ENCODE measurements at regions not wholly inside any gene's neighbourhood (a gene's known extent, or its start where the extent isn't known, plus 50 kb on each side); places are given as distances from the start of the nearest gene placed in this dataset.

- no peak overlapping the region for H3K4me3 ChIP-seq (ENCODE audit: low read length)
- WGBS (ENCODE audit: insufficient coverage, insufficient read length), result no CpG with 5 or more reads among the region's 7 CpGs
- no peaks in the 10 kb centered on the region for H3K4me1 ChIP-seq (ENCODE audit: control insufficient read depth, insufficient read depth, low read length)
- H3K9me3 ChIP-seq (ENCODE audit: control insufficient read depth, insufficient read depth, low read length), result no peaks in the 10 kb centered on the region
- DNase-seq (ENCODE audit: low read depth, low spot score), result no peak
- peaks cover 27% of the 10 kb centered on the region; the same call in 1 of the 2 replicates for H3K27me3 ChIP-seq (ENCODE audit: control insufficient read depth, insufficient read depth, low read length)
- H3K36me3 ChIP-seq (ENCODE audit: control insufficient read depth, insufficient read depth, low read length), result no peaks in the 10 kb centered on the region
- no peak overlapping the region for H3K27ac ChIP-seq (ENCODE audit: low read length)
Measured at GRCh38 chr19:27765397-27765796, 1447.6 kb downstream of the UQCRFS1 start.

GRCh38 chr19:27764186-27764804, 1448.7 kb downstream of the UQCRFS1 start:
- no peak overlapping the region for H3K4me3 ChIP-seq (ENCODE audit: low read length)
- H3K9me3 ChIP-seq (ENCODE audit: control insufficient read depth, insufficient read depth, low read length), result no peaks in the 10 kb centered on the region
- no CpG with 5 or more reads among the region's 5 CpGs for WGBS (ENCODE audit: insufficient coverage, insufficient read length)
- H3K27me3 ChIP-seq (ENCODE audit: control insufficient read depth, insufficient read depth, low read length), result peaks cover 27% of the 10 kb centered on the region; the same call in 1 of the 2 replicates
- DNase-seq (ENCODE audit: low read depth, low spot score), result no peak
- no peak overlapping the region for H3K27ac ChIP-seq (ENCODE audit: low read length)
- H3K36me3 ChIP-seq (ENCODE audit: control insufficient read depth, insufficient read depth, low read length), result no peaks in the 10 kb centered on the region
- no peaks in the 10 kb centered on the region for H3K4me1 ChIP-seq (ENCODE audit: control insufficient read depth, insufficient read depth, low read length)

- DNase-seq (ENCODE audit: low read depth, low spot score), result no peak
- Histone ChIP-seq H3K4me1 (ENCODE audit: control insufficient read depth, insufficient read depth, low read length) (no peaks in the 10 kb centered on the region), H3K9me3 (ENCODE audit: control insufficient read depth, insufficient read depth, low read length) (no peaks in the 10 kb centered on the region), H3K36me3 (ENCODE audit: control insufficient read depth, insufficient read depth, low read length) (no peaks in the 10 kb centered on the region), H3K27me3 (ENCODE audit: control insufficient read depth, insufficient read depth, low read length) (peaks cover 26% of the 10 kb centered on the region; the same call in 1 of the 2 replicates), H3K27ac (ENCODE audit: low read length) (no peak overlapping the region), H3K4me3 (ENCODE audit: low read length) (no peak overlapping the region)
- no CpG with 5 or more reads among the region's 4 CpGs for WGBS (ENCODE audit: insufficient coverage, insufficient read length)
Measured at GRCh38 chr19:27762933-27763332, 1450.0 kb downstream of the UQCRFS1 start.

GRCh38 chr19:27759896-27760295, 1453.1 kb downstream of the UQCRFS1 start:
- Histone ChIP-seq H3K27me3 (ENCODE audit: control insufficient read depth, insufficient read depth, low read length) (peaks cover 12% of the 10 kb centered on the region; the same call in 1 of the 2 replicates), H3K9me3 (ENCODE audit: control insufficient read depth, insufficient read depth, low read length) (no peaks in the 10 kb centered on the region), H3K4me3 (ENCODE audit: low read length) (no peak overlapping the region), H3K27ac (ENCODE audit: low read length) (no peak overlapping the region), H3K4me1 (ENCODE audit: control insufficient read depth, insufficient read depth, low read length) (no peaks in the 10 kb centered on the region), H3K36me3 (ENCODE audit: control insufficient read depth, insufficient read depth, low read length) (no peaks in the 10 kb centered on the region)
- no CpG with 5 or more reads among the region's 6 CpGs for WGBS (ENCODE audit: insufficient coverage, insufficient read length)
- DNase-seq (ENCODE audit: low read depth, low spot score), result no peak

- no peak for DNase-seq (ENCODE audit: low read depth, low spot score)
- no peaks in the 10 kb centered on the region for H3K9me3 ChIP-seq (ENCODE audit: control insufficient read depth, insufficient read depth, low read length)
- WGBS (ENCODE audit: insufficient coverage, insufficient read length), result no CpG with 5 or more reads among the region's 18 CpGs
Measured at GRCh38 chr19:27758626-27759505, 1454.1 kb downstream of the UQCRFS1 start.

GRCh38 chr19:27754700-27755099, 1458.3 kb downstream of the UQCRFS1 start:
- no CpG with 5 or more reads among the region's 6 CpGs for WGBS (ENCODE audit: insufficient coverage, insufficient read length)
- no peaks in the 10 kb centered on the region for H3K36me3 ChIP-seq (ENCODE audit: control insufficient read depth, insufficient read depth, low read length)
- H3K4me3 ChIP-seq (ENCODE audit: low read length), result no peak overlapping the region
- H3K9me3 ChIP-seq (ENCODE audit: control insufficient read depth, insufficient read depth, low read length), result no peaks in the 10 kb centered on the region
- H3K27me3 ChIP-seq (ENCODE audit: control insufficient read depth, insufficient read depth, low read length), result peaks cover 2% of the 10 kb centered on the region; the same call in 1 of the 2 replicates
- H3K27ac ChIP-seq (ENCODE audit: low read length), result no peak overlapping the region
- no peak for DNase-seq (ENCODE audit: low read depth, low spot score)
- no peaks in the 10 kb centered on the region for H3K4me1 ChIP-seq (ENCODE audit: control insufficient read depth, insufficient read depth, low read length)

More at GRCh38 chr19:27758626-27759505, 1454.1 kb downstream of the UQCRFS1 start:
- no peaks in the 10 kb centered on the region for H3K36me3 ChIP-seq (ENCODE audit: control insufficient read depth, insufficient read depth, low read length)
- no peak overlapping the region for H3K4me3 ChIP-seq (ENCODE audit: low read length)
- no peak overlapping the region for H3K27ac ChIP-seq (ENCODE audit: low read length)
- H3K4me1 ChIP-seq (ENCODE audit: control insufficient read depth, insufficient read depth, low read length), result no peaks in the 10 kb centered on the region
- H3K27me3 ChIP-seq (ENCODE audit: control insufficient read depth, insufficient read depth, low read length), result peaks cover 10% of the 10 kb centered on the region; the same call in 1 of the 2 replicates

GRCh38 chr19:27753622-27754021, 1459.3 kb downstream of the UQCRFS1 start:
- no peak overlapping the region for H3K4me3 ChIP-seq (ENCODE audit: low read length)
- H3K27ac ChIP-seq (ENCODE audit: low read length), result no peak overlapping the region

GRCh38 chr19:27752530-27753184, 1460.3 kb downstream of the UQCRFS1 start:
- no peak overlapping the region for H3K27ac ChIP-seq (ENCODE audit: low read length)
- no CpG with 5 or more reads among the region's 6 CpGs for whole genome bisulfite sequencing (ENCODE audit: insufficient coverage, insufficient read length)
- H3K27me3 ChIP-seq (ENCODE audit: control insufficient read depth, insufficient read depth, low read length), result no peaks in the 10 kb centered on the region; the same call in 1 of the 2 replicates
- no peak for DNase-seq (ENCODE audit: low read depth, low spot score)
- H3K4me3 ChIP-seq (ENCODE audit: low read length), result no peak overlapping the region
- H3K9me3 ChIP-seq (ENCODE audit: control insufficient read depth, insufficient read depth, low read length), result no peaks in the 10 kb centered on the region
- no peaks in the 10 kb centered on the region for H3K36me3 ChIP-seq (ENCODE audit: control insufficient read depth, insufficient read depth, low read length)
- H3K4me1 ChIP-seq (ENCODE audit: control insufficient read depth, insufficient read depth, low read length), result no peaks in the 10 kb centered on the region

More at GRCh38 chr19:27753622-27754021, 1459.3 kb downstream of the UQCRFS1 start:
- Histone ChIP-seq H3K36me3 (ENCODE audit: control insufficient read depth, insufficient read depth, low read length) (no peaks in the 10 kb centered on the region), H3K9me3 (ENCODE audit: control insufficient read depth, insufficient read depth, low read length) (no peaks in the 10 kb centered on the region), H3K27me3 (ENCODE audit: control insufficient read depth, insufficient read depth, low read length) (no peaks in the 10 kb centered on the region; the same call in 1 of the 2 replicates), H3K4me1 (ENCODE audit: control insufficient read depth, insufficient read depth, low read length) (no peaks in the 10 kb centered on the region)
- no peak for DNase-seq (ENCODE audit: low read depth, low spot score)
- WGBS (ENCODE audit: insufficient coverage, insufficient read length), result no CpG with 5 or more reads among the region's 4 CpGs

- Histone ChIP-seq H3K4me1 (ENCODE audit: control insufficient read depth, insufficient read depth, low read length) (no peaks in the 10 kb centered on the region), H3K9me3 (ENCODE audit: control insufficient read depth, insufficient read depth, low read length) (no peaks in the 10 kb centered on the region)
- WGBS (ENCODE audit: insufficient coverage, insufficient read length), result no CpG with 5 or more reads among the region's 4 CpGs
Measured at GRCh38 chr19:27751044-27751391, 1461.9 kb downstream of the UQCRFS1 start.

GRCh38 chr19:27750391-27751043, 1462.4 kb downstream of the UQCRFS1 start:
- Histone ChIP-seq H3K4me1 (ENCODE audit: control insufficient read depth, insufficient read depth, low read length) (no peaks in the 10 kb centered on the region), H3K36me3 (ENCODE audit: control insufficient read depth, insufficient read depth, low read length) (no peaks in the 10 kb centered on the region), H3K27me3 (ENCODE audit: control insufficient read depth, insufficient read depth, low read length) (peaks cover 1% of the 10 kb centered on the region; the same call in 1 of the 2 replicates), H3K4me3 (ENCODE audit: low read length) (no peak overlapping the region), H3K9me3 (ENCODE audit: control insufficient read depth, insufficient read depth, low read length) (no peaks in the 10 kb centered on the region), H3K27ac (ENCODE audit: low read length) (no peak overlapping the region)
- DNase-seq (ENCODE audit: low read depth, low spot score), result no peak
- no CpG with 5 or more reads among the region's 6 CpGs for WGBS (ENCODE audit: insufficient coverage, insufficient read length)

More at GRCh38 chr19:27751044-27751391, 1461.9 kb downstream of the UQCRFS1 start:
- no peak for DNase-seq (ENCODE audit: low read depth, low spot score)
- Histone ChIP-seq H3K4me3 (ENCODE audit: low read length) (no peak overlapping the region), H3K27me3 (ENCODE audit: control insufficient read depth, insufficient read depth, low read length) (peaks cover 1% of the 10 kb centered on the region; the same call in 1 of the 2 replicates), H3K27ac (ENCODE audit: low read length) (no peak overlapping the region), H3K36me3 (ENCODE audit: control insufficient read depth, insufficient read depth, low read length) (no peaks in the 10 kb centered on the region)

Measured in iPS DF 6.9 (cell line).